HG02840 (cell line): ENCODE measurements at regions not wholly inside any gene's neighbourhood (a gene's known extent, or its start where the extent isn't known, plus 50 kb on each side); places are given as distances from the start of the nearest gene placed in this dataset.

ENCODE experiments used
- ATAC-seq: cut with Tn5 transposase; IDR thresholded peaks from one replicate; pipeline ENCODE4 v1.9.1; 2021; ENCODE audit warnings: mild to moderate bottlenecking, moderate library complexity, moderate number of reproducible peaks; ENCODE audit not compliant: unreplicated experiment, low FRiP score

DNA sequence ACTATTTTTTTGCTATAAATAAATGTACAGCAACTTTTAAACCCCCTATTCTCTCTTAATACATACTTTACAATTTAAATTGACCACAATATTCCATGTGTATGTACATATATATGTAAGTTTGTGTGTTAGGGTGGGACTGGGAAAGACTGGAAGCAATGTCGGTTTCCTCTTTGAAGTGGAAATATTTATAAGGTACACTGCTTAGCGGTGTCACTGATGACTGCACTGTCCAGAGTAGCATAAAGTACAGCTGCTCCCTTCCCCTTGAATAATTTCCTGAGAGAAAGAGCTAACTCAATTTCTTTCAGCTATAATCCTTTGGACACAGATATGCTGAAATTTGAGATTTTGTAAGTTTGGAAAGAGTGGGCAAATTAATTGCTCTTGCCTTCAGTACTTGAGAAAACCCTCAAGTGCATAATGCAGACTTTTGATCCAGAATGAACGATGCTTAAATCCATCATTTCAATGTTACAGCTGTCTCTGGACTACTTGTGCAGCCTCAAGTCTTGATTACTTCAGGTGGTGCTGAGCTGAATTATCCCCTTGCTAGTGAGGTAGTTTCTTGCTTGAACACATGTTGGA, 267.0 kb upstream of the CFAP20DC start:
- no peak for ATAC-seq

DNA sequence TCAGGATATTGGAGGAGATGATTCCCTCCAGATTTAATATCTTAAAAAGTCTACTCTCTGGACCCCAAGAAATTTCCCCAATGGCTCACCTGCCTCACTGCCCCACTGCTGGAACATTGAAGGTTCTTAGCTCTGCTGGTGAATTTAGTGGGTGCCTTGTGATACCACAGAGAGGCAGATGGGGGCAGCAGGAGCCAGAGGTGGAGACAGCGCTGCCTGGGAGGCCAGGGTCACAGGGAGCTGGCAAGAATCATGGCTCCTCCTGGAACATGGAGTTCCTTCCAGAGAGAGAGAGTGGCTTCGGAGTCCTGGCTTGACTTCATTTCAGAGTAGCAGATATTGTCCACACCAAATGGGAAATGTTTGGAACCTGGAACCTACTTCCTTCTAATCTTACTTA, 263.5 kb upstream of the CFAP20DC start:
- no peak for ATAC-seq

DNA sequence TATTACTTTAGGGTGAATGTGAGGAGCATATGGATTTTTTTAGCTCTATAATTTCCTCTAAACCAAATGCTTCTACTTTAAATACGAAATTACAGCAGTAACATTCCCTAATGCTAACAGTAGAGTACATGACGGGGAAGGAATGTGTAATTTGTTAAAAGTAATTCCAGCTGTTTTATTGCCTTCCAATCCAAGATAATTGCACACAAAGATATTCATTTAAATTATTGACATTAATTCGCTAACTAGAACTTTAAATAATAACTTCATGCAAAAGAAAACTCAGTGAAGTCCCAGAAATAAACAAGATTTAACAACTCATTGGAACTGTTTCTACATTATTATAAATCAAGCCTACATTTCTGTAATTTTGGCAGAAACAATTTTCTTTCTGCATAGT, 261.4 kb upstream of the CFAP20DC start:
- no peak for ATAC-seq

DNA sequence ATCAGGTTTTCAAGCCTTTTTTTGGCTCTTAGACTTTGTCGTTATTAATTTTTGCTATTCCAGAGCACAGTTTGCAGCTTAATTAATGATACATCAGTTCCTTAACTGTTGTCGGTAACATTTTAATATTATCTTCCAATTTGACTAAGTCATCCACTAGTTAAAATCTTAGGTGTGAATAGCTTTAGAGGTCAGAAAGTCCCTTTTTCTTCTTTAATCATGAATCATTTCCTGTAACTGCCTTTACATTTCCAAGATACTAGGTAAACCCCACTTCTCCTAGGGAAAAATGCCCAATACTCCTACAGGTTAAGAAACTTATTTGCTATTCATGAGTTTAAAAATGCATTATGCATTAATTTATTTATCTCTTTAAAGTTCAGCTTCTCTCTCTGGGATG, 260.9 kb upstream of the CFAP20DC start:
- no peak for ATAC-seq

DNA sequence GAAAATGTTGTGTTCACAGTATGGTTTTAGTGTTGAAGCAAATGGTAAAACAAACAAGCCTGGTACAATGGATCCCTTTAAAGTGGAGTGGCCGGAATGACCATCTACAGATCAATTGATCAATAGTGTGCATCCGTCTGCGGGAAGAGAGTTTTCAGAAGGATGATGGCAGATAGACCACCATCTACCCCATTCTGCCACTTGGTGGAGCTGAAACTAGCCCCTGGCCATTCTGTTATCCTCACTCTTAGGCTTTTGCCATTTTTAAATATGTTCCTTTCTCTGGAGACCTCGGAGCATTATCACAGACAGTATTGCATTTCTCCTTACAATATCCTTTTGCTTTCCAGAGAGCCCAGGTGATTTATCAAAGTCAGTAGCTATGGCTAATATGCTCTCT, 258.9 kb upstream of the CFAP20DC start:
- ATAC-seq: no peak

DNA sequence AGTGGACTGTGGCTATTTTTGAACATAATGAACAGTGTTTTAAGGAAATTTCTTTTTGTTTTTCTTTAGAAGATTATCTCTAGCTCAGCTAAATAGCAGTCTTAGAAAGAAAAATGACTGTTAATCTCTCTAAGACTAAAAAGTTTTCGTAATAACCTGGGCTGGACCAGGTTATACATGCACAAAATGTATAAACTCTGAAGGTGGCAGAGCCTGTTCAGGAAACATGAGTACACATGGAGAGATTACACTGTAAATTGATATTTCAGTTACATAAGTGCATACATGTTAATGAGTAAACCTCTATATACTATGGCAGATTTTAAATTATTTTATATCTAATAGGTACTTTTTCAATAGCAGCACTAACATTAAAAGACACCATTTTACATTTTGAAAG, 258.2 kb upstream of the CFAP20DC start:
- no peak for ATAC-seq

DNA sequence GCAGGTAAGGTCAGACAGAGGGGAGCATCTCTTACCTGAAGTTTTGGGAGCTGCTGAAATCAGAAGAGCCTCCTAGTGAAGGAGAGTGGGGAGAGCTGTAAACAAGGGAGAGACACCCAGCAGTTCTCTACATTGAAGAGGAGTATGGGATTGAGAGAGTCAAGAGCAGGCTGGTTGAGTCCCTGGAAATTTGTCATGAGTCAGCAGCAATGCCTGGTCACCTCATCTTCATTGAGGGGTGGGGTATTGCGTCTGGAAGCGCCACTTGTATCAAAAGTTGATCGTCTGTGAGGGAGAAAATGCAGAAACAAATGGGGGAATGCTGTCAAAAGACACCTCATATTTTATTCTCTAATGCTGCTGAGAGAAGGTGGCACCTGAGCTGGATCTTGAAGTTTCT, 256.6 kb upstream of the CFAP20DC start:
- ATAC-seq: no peak

DNA sequence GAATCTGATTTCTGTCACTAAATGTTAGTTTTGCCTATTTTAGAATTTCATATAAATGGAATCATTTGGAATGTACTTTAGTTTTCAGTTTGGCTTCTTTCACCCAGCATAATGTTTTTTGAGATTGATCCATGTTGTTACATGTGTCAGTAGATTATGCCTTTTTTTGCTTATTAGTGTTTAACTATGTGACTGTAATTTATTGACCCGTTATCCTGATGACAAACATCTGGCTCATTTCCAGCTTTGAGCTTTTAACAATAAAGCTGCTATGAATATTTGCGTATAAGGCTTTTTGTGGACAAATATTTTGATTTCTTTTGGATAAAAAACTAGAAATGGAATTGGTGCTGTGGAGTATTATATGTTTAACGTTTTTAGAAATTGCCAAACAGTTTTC, 254.5 kb upstream of the CFAP20DC start:
- ATAC-seq: no peak

DNA sequence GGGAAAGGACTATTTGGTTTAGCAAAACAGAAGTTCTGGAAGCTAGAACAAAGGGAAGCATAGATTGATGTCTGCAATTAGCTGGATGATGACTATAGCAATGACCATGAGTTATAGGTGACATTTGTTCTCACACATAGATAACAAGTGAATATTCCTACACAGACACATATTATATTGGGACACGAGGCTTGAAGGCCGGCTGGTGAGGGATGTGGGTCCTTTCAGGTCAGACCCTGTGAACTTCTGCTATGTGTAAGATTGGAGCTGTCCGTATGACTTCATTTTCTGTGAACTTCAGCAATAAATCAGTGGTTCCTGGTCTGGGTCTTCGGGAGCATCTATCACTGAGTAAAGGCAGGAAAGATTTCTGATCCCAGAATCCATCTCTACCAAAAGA, 253.6 kb upstream of the CFAP20DC start:
- no peak for ATAC-seq

DNA sequence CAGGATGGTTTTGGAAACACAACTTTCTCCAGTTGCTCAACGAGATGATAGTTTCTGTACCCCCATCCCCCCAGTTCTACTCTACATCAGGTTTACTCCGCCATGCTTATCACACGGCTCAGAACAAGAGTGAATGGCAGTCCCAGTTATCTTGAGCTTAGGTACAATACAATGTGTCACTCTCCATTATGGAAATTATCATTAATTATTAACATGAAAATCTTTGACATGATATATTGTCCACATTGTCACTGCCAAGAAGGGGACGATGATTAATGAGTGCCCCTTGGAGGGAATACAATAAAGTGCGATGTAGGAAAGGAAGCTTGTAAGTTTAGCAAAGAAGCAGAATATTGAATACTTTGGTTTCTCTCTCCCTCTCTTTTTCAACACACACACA, 252.6 kb upstream of the CFAP20DC start:
- no peak for ATAC-seq

DNA sequence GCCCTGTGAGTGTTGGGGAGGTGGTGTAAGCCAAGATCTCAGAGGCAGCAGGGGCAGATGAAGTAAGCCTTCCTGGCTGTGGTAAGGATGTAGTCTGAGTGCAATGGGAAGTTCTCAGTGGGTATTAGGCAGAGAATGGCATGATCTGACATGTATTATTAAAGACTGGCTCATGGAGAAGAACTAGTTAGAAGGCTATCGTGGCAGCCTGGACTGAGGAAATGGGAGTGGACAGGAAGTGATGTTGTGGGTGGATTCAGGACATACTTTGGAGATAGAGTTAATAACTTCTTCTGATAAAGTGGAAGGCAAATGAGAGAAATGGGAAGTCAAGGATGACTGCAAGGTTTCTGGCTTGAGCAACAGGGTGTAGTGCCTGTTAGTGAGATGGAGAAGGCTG, 250.9 kb upstream of the CFAP20DC start:
- ATAC-seq: no peak

DNA sequence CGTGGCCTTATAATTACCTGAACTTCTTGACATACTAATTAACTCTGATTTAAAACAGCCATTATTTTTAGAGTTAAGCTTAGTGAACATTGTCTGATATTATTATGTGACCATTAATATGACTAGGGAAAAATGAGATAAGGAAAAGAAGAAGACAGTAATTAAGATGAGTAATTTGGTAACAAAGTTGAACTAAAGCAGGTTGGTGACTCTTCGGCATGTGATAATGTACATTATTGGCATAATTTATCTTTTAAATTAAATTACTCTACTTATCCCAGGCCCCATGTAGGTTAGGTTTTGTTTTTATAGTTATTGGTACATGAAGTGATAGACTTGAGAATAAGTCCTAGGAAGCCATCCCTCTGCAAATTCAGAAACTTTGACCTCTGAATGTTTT, 249.7 kb upstream of the CFAP20DC start:
- no peak for ATAC-seq

DNA sequence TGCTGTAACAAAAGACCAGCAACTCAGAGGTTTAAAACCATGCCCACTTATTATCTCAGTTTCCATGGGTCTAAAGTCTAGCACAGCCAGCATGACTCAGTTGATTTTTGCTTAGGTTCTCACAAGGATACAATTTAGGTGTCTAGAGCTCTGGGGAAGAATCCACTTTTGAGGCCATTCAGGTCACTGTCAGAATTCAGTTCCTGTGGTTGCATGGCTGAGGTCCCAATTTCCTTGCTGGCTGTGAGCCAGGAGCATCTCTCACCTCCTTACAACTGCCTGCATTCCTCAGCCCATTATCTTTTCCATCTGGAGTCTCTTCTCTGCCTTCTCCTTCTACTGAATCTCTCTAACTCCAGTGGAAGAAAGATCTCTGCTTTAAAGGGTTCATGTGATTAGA, 240.5 kb upstream of the CFAP20DC start:
- no peak for ATAC-seq

DNA sequence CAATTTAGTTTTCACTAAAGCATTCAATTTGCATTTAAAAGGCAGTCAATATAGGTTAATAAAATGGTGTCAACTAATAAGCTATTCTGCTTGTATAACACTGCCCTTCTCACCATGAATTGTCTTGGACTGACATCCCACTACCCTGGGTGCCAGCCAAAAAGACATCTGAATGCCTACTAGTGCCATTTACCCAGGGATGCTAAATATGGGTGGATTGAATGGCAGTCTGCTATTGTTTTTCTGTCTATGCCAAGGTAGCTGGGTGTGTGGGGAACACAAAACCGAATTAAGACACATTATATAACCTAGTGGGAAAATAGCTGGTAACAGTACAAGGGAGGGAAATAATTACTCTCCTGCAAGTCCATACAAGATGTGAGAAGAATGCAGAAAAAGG, 240.0 kb upstream of the CFAP20DC start:
- no peak for ATAC-seq

DNA sequence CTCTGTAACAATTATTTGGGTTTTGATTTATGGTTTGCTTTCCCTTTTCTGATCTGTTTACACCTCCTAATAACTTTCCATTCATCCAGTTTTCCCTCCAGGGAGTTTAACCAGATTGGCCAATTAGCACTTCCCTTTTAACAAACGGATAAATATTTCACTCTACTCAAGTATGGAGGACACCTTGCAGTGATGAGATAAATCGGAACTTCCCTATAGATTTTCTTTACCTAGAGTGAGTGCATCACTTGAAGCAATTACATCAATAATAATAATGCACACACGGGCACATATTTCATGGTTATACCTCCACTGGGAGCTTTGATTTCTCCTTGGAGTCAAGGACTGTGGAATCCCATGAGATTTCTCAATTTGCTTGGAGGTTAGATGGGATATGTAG, 239.1 kb upstream of the CFAP20DC start:
- ATAC-seq: no peak

DNA sequence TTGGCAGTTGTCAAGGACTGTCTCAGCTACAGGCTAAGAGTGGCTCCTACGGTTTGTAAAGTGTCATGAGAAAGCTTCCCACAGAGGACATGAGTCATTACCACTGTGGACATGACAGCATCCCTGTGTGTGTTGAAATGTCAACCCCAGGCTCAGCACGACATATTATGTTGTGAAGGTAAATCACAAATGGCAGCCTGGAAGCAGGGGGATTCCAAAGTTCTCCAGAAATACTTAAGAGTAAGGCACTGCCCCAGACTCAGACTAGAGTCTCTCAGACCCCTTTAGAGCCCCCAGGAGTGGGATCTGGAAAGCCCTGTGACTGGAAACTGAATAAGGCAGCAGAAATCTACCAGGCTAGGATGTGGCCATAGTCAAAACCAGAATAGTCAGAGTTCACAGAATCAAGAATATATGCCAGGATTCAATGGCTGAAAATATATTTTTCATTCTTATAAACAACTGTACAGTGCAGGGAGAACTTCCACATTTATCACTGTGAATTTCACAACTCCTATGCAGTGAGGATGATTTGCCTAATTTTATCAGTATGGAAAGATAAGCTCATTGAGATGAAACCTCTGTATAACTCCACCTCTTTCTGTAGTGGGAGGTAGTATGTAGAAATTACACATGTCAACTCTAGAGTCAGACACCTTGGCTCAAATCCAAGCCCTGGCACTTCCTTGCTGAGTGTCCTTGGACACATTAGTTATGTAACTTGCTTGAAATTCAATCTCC, 237.1 kb upstream of the CFAP20DC start:
- ATAC-seq: no peak

DNA sequence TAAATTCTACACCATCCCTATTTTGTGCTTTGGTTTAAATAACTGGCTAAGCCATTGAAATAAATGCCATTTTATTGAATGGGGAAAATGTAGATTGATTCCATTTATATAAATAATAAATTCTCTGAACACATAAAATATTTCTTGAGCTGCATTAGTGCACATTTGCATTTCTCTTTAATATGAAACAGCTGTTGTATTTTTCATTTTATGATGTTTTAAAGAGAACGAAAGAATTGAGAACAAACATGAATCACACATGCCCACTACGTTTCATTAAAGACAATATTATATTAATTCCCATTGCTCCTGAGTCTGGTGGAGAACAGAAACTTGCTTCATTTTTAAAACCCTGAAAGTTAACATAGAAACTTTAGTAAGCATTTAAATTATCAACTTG, 235.7 kb upstream of the CFAP20DC start:
- ATAC-seq: no peak

DNA sequence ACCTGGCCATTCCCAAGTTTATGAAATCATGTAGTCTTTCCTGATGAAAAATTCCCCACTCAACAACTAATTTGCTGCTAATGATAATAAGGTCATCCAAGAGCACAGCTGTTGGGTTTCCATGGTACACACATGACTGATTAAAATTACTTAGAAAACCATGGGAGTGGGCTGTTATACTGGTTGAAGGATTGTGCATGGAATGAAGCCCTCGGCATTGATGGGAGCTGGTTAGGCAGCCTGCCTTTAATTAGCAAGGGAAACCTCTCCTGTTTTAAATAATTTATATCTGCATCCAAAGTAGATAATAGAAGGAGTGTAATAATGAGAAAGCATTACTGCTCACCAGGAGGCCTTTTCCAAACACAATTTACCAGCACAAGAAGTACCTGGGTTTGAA, 235.1 kb upstream of the CFAP20DC start:
- no peak for ATAC-seq

DNA sequence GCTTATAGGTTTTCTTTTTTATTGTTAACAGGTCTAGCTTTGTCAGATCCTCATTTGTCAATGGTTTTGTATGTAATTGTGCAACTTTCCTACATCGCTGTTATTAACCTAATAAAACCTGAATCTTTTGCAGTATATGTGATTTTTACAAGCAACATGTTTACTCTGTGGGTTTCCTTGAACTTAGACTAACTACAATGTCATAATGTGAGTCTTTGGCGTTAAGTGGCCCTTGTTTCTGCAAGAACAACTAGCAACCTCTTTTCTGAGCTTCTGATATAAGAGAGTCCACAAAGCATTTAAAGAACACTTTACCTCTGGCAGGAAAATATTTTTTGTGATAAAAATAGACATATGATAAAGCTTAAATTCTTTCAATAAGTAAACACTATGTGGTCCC, 230.3 kb upstream of the CFAP20DC start:
- no peak for ATAC-seq

DNA sequence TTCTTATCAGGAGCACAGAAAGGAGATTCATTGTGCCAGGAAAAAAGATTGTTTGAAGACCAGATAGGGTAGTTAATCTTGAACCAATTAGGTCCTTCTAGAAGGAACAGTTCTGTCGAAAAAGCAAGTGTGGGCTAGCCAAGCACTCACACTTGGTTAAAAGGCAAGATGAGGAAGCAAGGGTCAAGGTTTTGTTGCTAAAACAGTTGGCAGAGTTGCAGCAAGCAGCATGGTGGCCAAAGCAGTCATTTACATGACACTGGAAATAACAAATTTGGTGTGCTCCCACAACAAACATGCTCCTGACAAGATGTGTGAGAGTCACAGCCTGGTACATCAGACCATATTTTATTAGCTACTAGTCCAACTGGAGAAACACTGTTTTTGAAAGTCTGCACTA, 228.0 kb upstream of the CFAP20DC start:
- ATAC-seq: no peak

DNA sequence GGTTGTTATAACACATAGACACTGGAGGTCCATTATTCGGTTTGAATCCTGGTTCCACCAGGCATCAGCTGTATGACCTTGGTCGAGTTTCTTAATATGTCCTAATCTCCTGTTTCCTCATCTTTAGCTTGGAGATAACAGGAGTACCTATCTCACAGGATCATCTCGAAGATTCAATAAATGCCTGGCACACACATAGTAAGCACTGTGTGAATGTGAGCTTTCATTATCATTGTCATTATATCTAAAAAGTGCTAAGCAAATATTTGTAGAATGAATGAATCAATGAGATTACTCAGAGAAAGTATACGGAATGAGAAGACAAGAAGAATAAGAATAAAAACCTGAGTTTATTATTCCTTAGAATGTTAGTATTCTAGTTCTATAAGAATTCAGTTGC, 227.4 kb upstream of the CFAP20DC start:
- no peak for ATAC-seq

DNA sequence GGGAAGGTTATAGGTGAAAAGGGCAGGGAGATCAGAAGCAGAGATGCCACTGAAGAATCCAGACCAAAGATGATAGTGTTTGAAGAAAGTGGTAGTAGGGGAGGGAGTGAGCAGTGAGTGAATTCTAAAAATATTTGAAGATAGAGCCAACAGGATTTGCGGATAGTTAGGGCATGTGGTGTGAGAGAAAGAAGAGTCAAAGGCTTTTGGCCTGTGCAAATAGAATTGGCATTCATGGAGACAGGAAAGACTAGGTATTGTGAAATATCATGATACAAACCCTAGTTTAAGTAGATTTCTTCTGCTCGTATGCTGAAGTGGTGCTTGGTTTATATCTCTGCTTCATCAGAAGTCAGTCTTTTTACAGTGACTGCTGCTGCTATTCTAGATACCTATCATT, 224.2 kb upstream of the CFAP20DC start:
- ATAC-seq: no peak

DNA sequence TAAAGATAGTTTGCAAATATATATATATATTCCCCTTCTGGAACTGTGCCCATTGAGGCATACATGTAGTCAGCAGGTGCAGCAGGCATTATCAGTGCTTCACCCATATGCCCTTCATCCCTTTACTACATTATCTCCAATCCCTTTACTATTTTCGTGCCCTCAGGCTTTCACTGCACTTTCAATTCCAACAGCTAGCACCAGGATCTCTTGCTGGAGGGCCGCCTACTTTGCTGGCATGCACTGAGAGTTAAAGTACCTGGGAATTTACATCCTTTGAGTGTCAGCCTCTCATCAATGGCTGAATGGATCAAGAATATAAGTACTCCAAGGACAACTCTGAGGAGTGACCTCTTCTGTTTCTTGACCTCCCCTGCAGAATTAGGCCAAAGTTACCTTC, 222.1 kb upstream of the CFAP20DC start:
- ATAC-seq: no peak
